ENCODE measurements at regions not wholly inside any gene's neighbourhood (a gene's known extent, or its start where the extent isn't known, plus 50 kb on each side); places are given as distances from the start of the nearest gene placed in this dataset.

DNA sequence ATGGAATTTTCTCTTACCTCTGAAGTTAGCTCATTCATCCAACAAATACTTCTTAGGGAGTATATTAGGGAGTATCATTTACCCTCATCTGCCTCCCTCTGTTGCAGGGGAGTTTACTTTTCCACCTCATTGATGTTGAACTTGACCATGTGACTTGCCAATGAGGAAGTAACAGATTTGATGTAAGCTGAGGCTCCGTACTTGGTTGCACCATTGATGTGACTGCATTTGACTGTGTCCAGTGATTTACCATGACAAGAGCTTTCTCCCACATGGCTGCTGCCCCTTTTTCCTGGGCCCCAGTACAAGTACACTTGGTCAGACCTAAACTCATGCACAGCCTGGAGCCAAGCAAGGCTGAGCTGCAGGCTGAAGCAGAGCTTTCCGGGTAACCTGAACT lies 81.6 kb upstream of the HS3ST2 start:
- no peaks in the 10 kb centered on the region for H4K20me1 ChIP-seq (ENCODE audit: insufficient read depth, low read length)
- H3K79me2 ChIP-seq (ENCODE audit: insufficient read depth, low read depth, low read length), result no peaks in the 10 kb centered on the region
- no TSS peak for BruUV-seq (replicated peaks)
- H3K9me3 ChIP-seq (ENCODE audit: low read length), result no peaks in the 10 kb centered on the region
- TF ChIP-seq, protein P1, sequence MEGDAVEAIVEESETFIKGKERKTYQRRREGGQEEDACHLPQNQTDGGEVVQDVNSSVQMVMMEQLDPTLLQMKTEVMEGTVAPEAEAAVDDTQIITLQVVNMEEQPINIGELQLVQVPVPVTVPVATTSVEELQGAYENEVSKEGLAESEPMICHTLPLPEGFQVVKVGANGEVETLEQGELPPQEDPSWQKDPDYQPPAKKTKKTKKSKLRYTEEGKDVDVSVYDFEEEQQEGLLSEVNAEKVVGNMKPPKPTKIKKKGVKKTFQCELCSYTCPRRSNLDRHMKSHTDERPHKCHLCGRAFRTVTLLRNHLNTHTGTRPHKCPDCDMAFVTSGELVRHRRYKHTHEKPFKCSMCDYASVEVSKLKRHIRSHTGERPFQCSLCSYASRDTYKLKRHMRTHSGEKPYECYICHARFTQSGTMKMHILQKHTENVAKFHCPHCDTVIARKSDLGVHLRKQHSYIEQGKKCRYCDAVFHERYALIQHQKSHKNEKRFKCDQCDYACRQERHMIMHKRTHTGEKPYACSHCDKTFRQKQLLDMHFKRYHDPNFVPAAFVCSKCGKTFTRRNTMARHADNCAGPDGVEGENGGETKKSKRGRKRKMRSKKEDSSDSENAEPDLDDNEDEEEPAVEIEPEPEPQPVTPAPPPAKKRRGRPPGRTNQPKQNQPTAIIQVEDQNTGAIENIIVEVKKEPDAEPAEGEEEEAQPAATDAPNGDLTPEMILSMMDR (conservative IDR thresholded peaks at IDR 0.05; ENCODE audit: low read length), result no peak
- TF ChIP-seq EZH2phosphoT487 (IDR thresholded peaks at IDR 0.05; ENCODE audit: borderline replicate concordance, low read depth, low read length), result no peak
- DNase-seq (ENCODE audit: low spot score), result no peak
- no peaks in the 10 kb centered on the region for H3K36me3 ChIP-seq (ENCODE audit: insufficient read depth, low read length)
- intact Hi-C loops (cut with micrococcal nuclease; ENCODE audit: unreplicated experiment), result no loop called here
- H2AFZ ChIP-seq (ENCODE audit: low read length), result no peak overlapping the region
- ChIA-PET CTCF (ENCODE audit: unreplicated experiment) (no interaction called here), POLR2A (interaction anchor here (0.6 kb wide), 2 partner anchors 8 to 161 kb away, joined by 3 to 5 read pairs; no protein-coding TSS in a partner anchor)
- no peaks in the 10 kb centered on the region for H3K4me1 ChIP-seq (ENCODE audit: insufficient read depth, low read length, poor library complexity, severe bottlenecking)
- no peak overlapping the region for H3K4me2 ChIP-seq (ENCODE audit: low read length)
- no peak overlapping the region for H3K27ac ChIP-seq (ENCODE audit: low read depth, low read length, poor library complexity, severe bottlenecking)
- H3K4me3 ChIP-seq (ENCODE audit: low read depth, low read length, poor library complexity, severe bottlenecking), result no peak overlapping the region
- H3K9me2 ChIP-seq (ENCODE audit: insufficient read depth, low read length), result no peaks in the 10 kb centered on the region

DNA sequence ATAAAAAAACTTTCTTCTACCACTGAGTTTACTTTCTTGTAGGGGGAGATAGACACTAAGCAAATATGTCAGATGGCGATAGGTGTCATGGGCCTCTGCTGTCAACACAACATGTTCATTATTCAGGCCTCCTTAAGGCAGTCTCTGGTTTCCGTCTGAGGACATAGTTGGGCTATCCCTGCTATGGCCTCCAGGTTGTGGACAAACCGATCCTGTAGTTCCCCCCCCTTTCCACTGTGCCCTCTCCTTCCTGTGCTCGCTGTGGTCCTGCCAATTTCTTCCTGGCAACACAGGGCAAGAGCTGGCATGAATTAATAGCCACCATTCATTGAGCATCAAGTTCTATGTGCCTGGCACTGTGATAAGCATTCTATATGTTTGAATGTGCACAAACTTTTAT lies 81.0 kb upstream of the HS3ST2 start:
- no peak for DNase-seq (ENCODE audit: low spot score)
- intact Hi-C loops (cut with micrococcal nuclease; ENCODE audit: unreplicated experiment), result no loop called here
- Histone ChIP-seq H3K9me3 (ENCODE audit: low read length) (no peaks in the 10 kb centered on the region), H2AFZ (ENCODE audit: low read length) (no peak overlapping the region), H3K4me1 (ENCODE audit: insufficient read depth, low read length, poor library complexity, severe bottlenecking) (no peaks in the 10 kb centered on the region), H3K4me3 (ENCODE audit: low read depth, low read length, poor library complexity, severe bottlenecking) (no peak overlapping the region), H4K20me1 (ENCODE audit: insufficient read depth, low read length) (no peaks in the 10 kb centered on the region), H3K27ac (ENCODE audit: low read depth, low read length, poor library complexity, severe bottlenecking) (no peak overlapping the region), H3K4me2 (ENCODE audit: low read length) (no peak overlapping the region), H3K79me2 (ENCODE audit: insufficient read depth, low read depth, low read length) (no peaks in the 10 kb centered on the region), H3K9me2 (ENCODE audit: insufficient read depth, low read length) (no peaks in the 10 kb centered on the region), H3K36me3 (ENCODE audit: insufficient read depth, low read length) (no peaks in the 10 kb centered on the region)
- ChIA-PET POLR2A (no interaction called here), CTCF (ENCODE audit: unreplicated experiment) (no interaction called here)
- no TSS peak for BruUV-seq (replicated peaks)
- TF ChIP-seq, protein P1 (conservative IDR thresholded peaks at IDR 0.05; ENCODE audit: low read length), result no peak
- TF ChIP-seq EZH2phosphoT487 (IDR thresholded peaks at IDR 0.05; ENCODE audit: borderline replicate concordance, low read depth, low read length), result no peak

DNA sequence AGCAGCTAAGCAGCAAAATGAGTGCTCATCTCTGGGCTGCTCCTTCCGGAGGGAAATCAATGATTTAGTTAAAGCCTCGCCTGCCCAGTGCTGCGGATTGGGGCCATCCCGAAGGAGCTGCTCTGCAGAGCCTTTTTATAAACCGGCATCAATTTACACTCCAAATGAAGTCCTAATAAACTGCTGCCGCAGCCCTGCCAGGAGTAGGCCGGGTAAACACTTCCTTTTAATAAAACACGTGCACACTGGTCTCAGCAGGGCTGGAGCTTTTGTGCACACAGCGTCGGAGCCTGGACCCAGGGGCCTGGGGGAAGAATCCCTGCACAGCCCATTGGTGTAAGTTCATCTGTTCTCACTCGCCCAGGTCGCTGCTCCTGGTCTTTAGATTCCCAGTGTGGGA lies 79.6 kb upstream of the HS3ST2 start:
- BruUV-seq (replicated peaks), result no TSS peak
- Histone ChIP-seq H3K9me3 (ENCODE audit: low read length) (no peaks in the 10 kb centered on the region), H3K36me3 (ENCODE audit: insufficient read depth, low read length) (no peaks in the 10 kb centered on the region), H3K4me2 (ENCODE audit: low read length) (no peak overlapping the region), H3K9me2 (ENCODE audit: insufficient read depth, low read length) (no peaks in the 10 kb centered on the region), H4K20me1 (ENCODE audit: insufficient read depth, low read length) (no peaks in the 10 kb centered on the region), H3K27ac (ENCODE audit: low read depth, low read length, poor library complexity, severe bottlenecking) (no peak overlapping the region), H3K4me3 (ENCODE audit: low read depth, low read length, poor library complexity, severe bottlenecking) (no peak overlapping the region), H3K79me2 (ENCODE audit: insufficient read depth, low read depth, low read length) (no peaks in the 10 kb centered on the region), H2AFZ (ENCODE audit: low read length) (no peak overlapping the region), H3K4me1 (ENCODE audit: insufficient read depth, low read length, poor library complexity, severe bottlenecking) (peaks cover 4% of the 10 kb centered on the region)
- intact Hi-C loops (cut with micrococcal nuclease; ENCODE audit: unreplicated experiment), result no loop called here
- TF ChIP-seq, protein P1 (conservative IDR thresholded peaks at IDR 0.05; ENCODE audit: low read length), result no peak
- no peak for TF ChIP-seq EZH2phosphoT487 (IDR thresholded peaks at IDR 0.05; ENCODE audit: borderline replicate concordance, low read depth, low read length)
- no peak for DNase-seq (ENCODE audit: low spot score)
- ChIA-PET CTCF (ENCODE audit: unreplicated experiment) (no interaction called here), POLR2A (no interaction called here)

All from OCI-LY7 (cell line).